OCI-LY1 (cell line): ENCODE measurements at regions not wholly inside any gene's neighbourhood (a gene's known extent, or its start where the extent isn't known, plus 50 kb on each side); places are given as distances from the start of the nearest gene placed in this dataset.

Source experiments
- H2AFZ ChIP-seq: fragments of 200-600 bp; sonication (generic), shearing (Covaris generic); 2 replicates; pipeline ENCODE4 v1.6.0; 2014; ENCODE audit warnings: antibody characterized with exemption, mild to moderate bottlenecking, low read length
- H3F3A ChIP-seq: fragments of 200-600 bp; sonication (generic), shearing (Covaris generic); 2 replicates; pipeline ENCODE4 v1.6.0; 2014; ENCODE audit warnings: mild to moderate bottlenecking, antibody characterized with exemption, low read length, moderate library complexity; ENCODE audit not compliant: insufficient read depth
- H3K27ac ChIP-seq: fragments of 200-600 bp; sonication (generic); 2 replicates; pipeline ENCODE4 v1.5.1; 2014; ENCODE audit warnings: low read length, mixed run types, mild to moderate bottlenecking, low read depth; ENCODE audit not compliant: poor library complexity, severe bottlenecking
- H3K27me3 ChIP-seq: fragments of 200-600 bp; sonication (generic); 2 replicates; pipeline ENCODE4 v1.6.0; 2014; ENCODE audit warnings: antibody characterized with exemption, mild to moderate bottlenecking, low read length, moderate library complexity; ENCODE audit not compliant: insufficient read depth
- H3K36me3 ChIP-seq: fragments of 200-600 bp; sonication (generic); 2 replicates; pipeline ENCODE4 v1.6.1; 2014; ENCODE audit warnings: mild to moderate bottlenecking, antibody characterized with exemption, low read length, moderate library complexity, mixed read lengths; ENCODE audit not compliant: insufficient read depth
- H3K4me1 ChIP-seq: fragments of 200-600 bp; sonication (generic); 2 replicates; pipeline ENCODE4 v1.5.1; 2014; ENCODE audit warnings: mild to moderate bottlenecking, low read length, moderate library complexity; ENCODE audit not compliant: insufficient read depth, severe bottlenecking
- H3K4me2 ChIP-seq: fragments of 200-600 bp; sonication (generic), shearing (Covaris generic); 2 replicates; pipeline ENCODE4 v1.6.1; 2014; ENCODE audit warnings: low read length
- H3K4me3 ChIP-seq: fragments of 200-600 bp; sonication (generic); 2 replicates; pipeline ENCODE4 v1.5.1; 2014; ENCODE audit warnings: low read length, low read depth, mild to moderate bottlenecking, mixed read lengths; ENCODE audit not compliant: poor library complexity, severe bottlenecking
- H3K79me2 ChIP-seq: fragments of 200-600 bp; shearing (Covaris generic); 2 replicates; pipeline ENCODE4 v1.6.1; 2016; ENCODE audit warnings: mixed run types, low read length, mixed read lengths; ENCODE audit not compliant: insufficient read depth
- H3K9ac ChIP-seq: fragments of 200-600 bp; sonication (generic), shearing (Covaris generic); 2 replicates; pipeline ENCODE4 v1.6.1; 2014; ENCODE audit warnings: mild to moderate bottlenecking, low read length, mixed read lengths
- H3K9me2 ChIP-seq: fragments of 200-600 bp; sonication (generic), shearing (Covaris generic); 2 replicates; pipeline ENCODE4 v1.6.1; 2014; ENCODE audit warnings: low read depth, mild to moderate bottlenecking, low read length, mixed read lengths
- H3K9me3 ChIP-seq: fragments of 200-600 bp; shearing (Covaris generic); 2 replicates; pipeline ENCODE4 v1.6.1; 2014; ENCODE audit warnings: low read length, mixed read lengths
- H4K20me1 ChIP-seq: fragments of 200-600 bp; sonication (generic), shearing (Covaris generic); 2 replicates; pipeline ENCODE4 v1.6.0; 2016; ENCODE audit warnings: mild to moderate bottlenecking, low read length; ENCODE audit not compliant: insufficient read depth
- EZH2 ChIP-seq: fragments of 200-600 bp; sonication (generic), shearing (Covaris generic); IDR thresholded peaks from 2 replicates; pipeline ENCODE4 v1.8.0; 2017; ENCODE audit warnings: borderline replicate concordance, mixed run types, mild to moderate bottlenecking, antibody characterized with exemption, low read length, moderate library complexity, mixed read lengths
- TF ChIP-seq, protein P1 (sequence below): fragments of 200-600 bp; sonication (generic), shearing (Covaris generic); IDR thresholded peaks from 2 replicates; pipeline ENCODE4 v1.5.1; 2017; ENCODE audit warnings: mild to moderate bottlenecking, antibody characterized with exemption, low read length, moderate library complexity, mixed read lengths

DNA sequence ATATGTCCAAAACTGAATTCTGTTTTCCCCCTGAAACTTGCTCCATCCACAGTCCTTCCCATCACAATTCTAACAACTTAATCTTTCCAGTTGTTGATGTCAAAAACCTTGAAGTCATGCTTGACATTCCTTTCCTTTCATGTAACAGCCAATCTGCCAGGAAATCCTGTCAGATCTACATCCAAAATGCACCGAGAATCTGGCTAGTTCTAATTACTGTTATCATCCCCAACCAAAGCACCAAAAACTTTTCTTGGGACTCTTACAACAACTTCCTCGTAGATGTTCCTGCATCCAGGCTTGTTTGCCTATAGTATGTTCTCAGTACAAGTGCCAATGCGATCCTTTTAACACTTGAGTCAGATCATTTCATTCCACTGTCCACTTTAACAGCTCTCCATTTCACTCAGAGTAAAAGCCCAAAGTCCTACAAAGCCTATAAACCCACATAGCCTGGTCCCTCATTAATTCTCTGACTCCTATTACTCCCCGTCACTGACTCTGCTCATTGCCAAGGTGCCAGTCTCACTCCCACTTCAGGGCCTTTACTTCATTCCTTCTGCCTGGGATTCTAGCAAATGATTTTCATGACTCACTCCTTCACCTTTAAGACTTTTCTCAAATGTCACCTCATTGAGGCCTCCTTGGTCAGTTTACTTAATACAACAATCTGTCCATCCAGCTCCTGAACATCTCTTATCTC lies 493.2 kb upstream of the NFIA start:
- no peaks in the 10 kb centered on the region for H3K9me3 ChIP-seq
- no peaks in the 10 kb centered on the region for H3K27me3 ChIP-seq
- H3K4me3 ChIP-seq = no peak overlapping the region
- no peaks in the 10 kb centered on the region for H3K9me2 ChIP-seq
- no peaks in the 10 kb centered on the region for H3F3A ChIP-seq
- no peak overlapping the region for H3K27ac ChIP-seq
- no peaks in the 10 kb centered on the region for H4K20me1 ChIP-seq
- H3K9ac ChIP-seq = no peak overlapping the region
- no peaks in the 10 kb centered on the region for H3K4me1 ChIP-seq
- H2AFZ ChIP-seq = no peak overlapping the region
- TF ChIP-seq EZH2 = no peak
- TF ChIP-seq, protein P1, sequence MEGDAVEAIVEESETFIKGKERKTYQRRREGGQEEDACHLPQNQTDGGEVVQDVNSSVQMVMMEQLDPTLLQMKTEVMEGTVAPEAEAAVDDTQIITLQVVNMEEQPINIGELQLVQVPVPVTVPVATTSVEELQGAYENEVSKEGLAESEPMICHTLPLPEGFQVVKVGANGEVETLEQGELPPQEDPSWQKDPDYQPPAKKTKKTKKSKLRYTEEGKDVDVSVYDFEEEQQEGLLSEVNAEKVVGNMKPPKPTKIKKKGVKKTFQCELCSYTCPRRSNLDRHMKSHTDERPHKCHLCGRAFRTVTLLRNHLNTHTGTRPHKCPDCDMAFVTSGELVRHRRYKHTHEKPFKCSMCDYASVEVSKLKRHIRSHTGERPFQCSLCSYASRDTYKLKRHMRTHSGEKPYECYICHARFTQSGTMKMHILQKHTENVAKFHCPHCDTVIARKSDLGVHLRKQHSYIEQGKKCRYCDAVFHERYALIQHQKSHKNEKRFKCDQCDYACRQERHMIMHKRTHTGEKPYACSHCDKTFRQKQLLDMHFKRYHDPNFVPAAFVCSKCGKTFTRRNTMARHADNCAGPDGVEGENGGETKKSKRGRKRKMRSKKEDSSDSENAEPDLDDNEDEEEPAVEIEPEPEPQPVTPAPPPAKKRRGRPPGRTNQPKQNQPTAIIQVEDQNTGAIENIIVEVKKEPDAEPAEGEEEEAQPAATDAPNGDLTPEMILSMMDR = no peak
- no peaks in the 10 kb centered on the region for H3K79me2 ChIP-seq
- no peak overlapping the region for H3K4me2 ChIP-seq
- H3K36me3 ChIP-seq = no peaks in the 10 kb centered on the region

- Histone ChIP-seq H3K27ac (no peak overlapping the region), H3F3A (no peaks in the 10 kb centered on the region), H2AFZ (no peak overlapping the region), H3K79me2 (no peaks in the 10 kb centered on the region), H3K4me3 (no peak overlapping the region), H3K9me2 (no peaks in the 10 kb centered on the region), H3K27me3 (no peaks in the 10 kb centered on the region), H3K4me2 (no peak overlapping the region), H3K9ac (no peak overlapping the region), H4K20me1 (no peaks in the 10 kb centered on the region), H3K36me3 (no peaks in the 10 kb centered on the region), H3K4me1 (no peaks in the 10 kb centered on the region), H3K9me3 (no peaks in the 10 kb centered on the region)
- TF ChIP-seq, protein P1 = no peak
- TF ChIP-seq EZH2 = no peak
These were observed 498.0 kb upstream of the NFIA start for GRCh38 chr1:60584371-60584770.

DNA sequence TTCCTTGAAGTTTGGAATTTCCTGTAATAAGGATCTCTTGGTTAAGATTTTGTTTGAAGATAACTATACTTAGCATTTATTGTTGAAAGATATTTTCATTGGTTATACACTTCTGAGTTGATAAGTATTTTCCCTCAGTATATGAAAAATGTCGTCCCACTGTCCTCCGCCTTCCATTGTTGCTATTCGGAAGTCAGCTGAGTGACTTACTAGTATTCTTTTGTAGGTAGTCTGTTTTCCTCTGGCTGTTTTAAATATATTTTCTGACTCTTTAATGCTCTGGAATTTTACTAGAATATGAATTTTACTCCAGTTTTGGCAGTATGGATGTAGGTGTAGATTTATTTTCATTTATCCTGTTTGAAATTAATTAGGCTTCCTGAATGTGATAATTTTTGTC lies 498.7 kb upstream of the NFIA start:
- Histone ChIP-seq H3K27ac (no peak overlapping the region), H3K9me3 (no peaks in the 10 kb centered on the region), H3K4me1 (no peaks in the 10 kb centered on the region), H3K27me3 (no peaks in the 10 kb centered on the region), H2AFZ (no peak overlapping the region), H3K9me2 (no peaks in the 10 kb centered on the region), H3K79me2 (no peaks in the 10 kb centered on the region), H3F3A (no peaks in the 10 kb centered on the region), H3K36me3 (no peaks in the 10 kb centered on the region), H3K4me3 (no peak overlapping the region), H4K20me1 (no peaks in the 10 kb centered on the region), H3K4me2 (no peak overlapping the region), H3K9ac (no peak overlapping the region)
- TF ChIP-seq, protein P1 = no peak
- no peak for TF ChIP-seq EZH2
